IMR-90 (cell line): ENCODE measurements at regions not wholly inside any gene's neighbourhood (a gene's known extent, or its start where the extent isn't known, plus 50 kb on each side); places are given as distances from the start of the nearest gene placed in this dataset.

Source experiments
- ATAC-seq: fragments of 200-7000 bp; cut with Tn5 transposase; 2 replicates; pipeline ENCODE4 v1.9.1; 2020; ENCODE audit warnings: low read depth, mild to moderate bottlenecking, moderate library complexity
- BruUV-seq: library from RNA; stranded (reverse); fragments of 400-500 nt; replicated peaks from 2 replicates; lab custom pipeline; 2021; lab: Mats Ljungman, UMichigan
- CTCF ChIA-PET: fragments of 300-600 bp; formaldehyde crosslinking; extraction: SDS; loops from one replicate; lab custom pipeline; 2021; ENCODE audit warnings: antibody characterized with exemption; lab: Yijun Ruan, JAX
- POLR2A ChIA-PET: fragments of 300-600 bp; sonication (Branson Sonifier 250); formaldehyde crosslinking; loops from one replicate; lab custom pipeline; 2022; ENCODE audit warnings: antibody characterized with exemption; ENCODE audit not compliant: unreplicated experiment; lab: Charles Lee
- DNase-seq: peaks from one replicate; pipeline ENCODE4 v3.0.0; 2013
- H2AFZ ChIP-seq: replicated peaks from 2 replicates; pipeline ENCODE3; 2013; ENCODE audit warnings: low read length, mild to moderate bottlenecking; ENCODE audit not compliant: poor library complexity
- H2AK5ac ChIP-seq: 2 replicates; pipeline ENCODE4 v1.6.1; 2013; ENCODE audit warnings: low read depth, low read length, inconsistent platforms
- H2AK9ac ChIP-seq: replicated peaks from 2 replicates; pipeline ENCODE3; 2013; ENCODE audit warnings: mild to moderate bottlenecking, low read depth, low read length, moderate library complexity; ENCODE audit not compliant: poor library complexity
- H2BK120ac ChIP-seq: 2 replicates; pipeline ENCODE4 v1.6.1; 2013; ENCODE audit warnings: low read depth, low read length, inconsistent platforms
- H2BK15ac ChIP-seq: 3 replicates; pipeline ENCODE4 v1.6.1; 2013; ENCODE audit warnings: low read depth, low read length, inconsistent platforms
- H2BK20ac ChIP-seq: 2 replicates; pipeline ENCODE4 v1.6.1; 2013; ENCODE audit warnings: low read depth, mild to moderate bottlenecking, inconsistent platforms, low read length, moderate library complexity
- H2BK5ac ChIP-seq: 2 replicates; pipeline ENCODE4 v1.6.1; 2013; ENCODE audit warnings: mild to moderate bottlenecking, low read depth, low read length, inconsistent platforms; ENCODE audit not compliant: poor library complexity, severe bottlenecking
- H3K14ac ChIP-seq: replicated peaks from 2 replicates; pipeline ENCODE4 v1.6.1; 2013; ENCODE audit warnings: low read depth, low read length, inconsistent platforms
- H3K18ac ChIP-seq: 2 replicates; pipeline ENCODE4 v1.6.1; 2013; ENCODE audit warnings: low read depth, low read length, control low read depth
- H3K23ac ChIP-seq: 2 replicates; pipeline ENCODE4 v1.6.1; 2013; ENCODE audit warnings: low read depth, low read length, inconsistent platforms
- H3K27ac ChIP-seq: 2 replicates; pipeline ENCODE4 v1.5.1; 2013; ENCODE audit warnings: mild to moderate bottlenecking, control low read depth, low read length; ENCODE audit not compliant: insufficient read depth
- H3K27me3 ChIP-seq: 2 replicates; pipeline ENCODE4 v1.6.1; 2013; ENCODE audit warnings: low read length; ENCODE audit not compliant: control insufficient read depth, insufficient read depth
- H3K36me3 ChIP-seq: 2 replicates; pipeline ENCODE4 v1.6.1; 2013; ENCODE audit warnings: low read length, mixed read lengths; ENCODE audit not compliant: control insufficient read depth, insufficient read depth
- H3K4ac ChIP-seq: 2 replicates; pipeline ENCODE4 v1.6.1; 2013; ENCODE audit warnings: low read depth, low read length, inconsistent platforms
- H3K4me1 ChIP-seq: 2 replicates; pipeline ENCODE4 v1.6.1; 2013; ENCODE audit warnings: low read length, mixed read lengths; ENCODE audit not compliant: control insufficient read depth, insufficient read depth
- H3K4me2 ChIP-seq: 2 replicates; pipeline ENCODE4 v1.6.1; 2013; ENCODE audit warnings: low read depth, mild to moderate bottlenecking, control low read depth, low read length, moderate library complexity
- H3K4me3 ChIP-seq: 2 replicates; pipeline ENCODE4 v1.5.1; 2013; ENCODE audit warnings: low read depth, mild to moderate bottlenecking, control low read depth, low read length, moderate library complexity; ENCODE audit not compliant: insufficient read depth
- H3K56ac ChIP-seq: 2 replicates; pipeline ENCODE4 v1.6.1; 2013; ENCODE audit warnings: low read length, inconsistent platforms; ENCODE audit not compliant: insufficient read depth; ENCODE audit errors: extremely low read depth
- H3K79me1 ChIP-seq, 2 experiments: 2 replicates each; pipeline ENCODE4 v1.6.1; 2013; ENCODE audit warnings: low read length in 2 of 2, inconsistent platforms in 1 of 2, low read depth in 1 of 2
- H3K9ac ChIP-seq: 2 replicates; pipeline ENCODE4 v1.6.1; 2013; ENCODE audit warnings: low read depth, low read length, control low read depth
- H3K9me1 ChIP-seq: 2 replicates; pipeline ENCODE4 v1.6.1; 2013; ENCODE audit warnings: low read length, inconsistent platforms; ENCODE audit not compliant: insufficient read depth
- H3K9me3 ChIP-seq: 2 replicates; pipeline ENCODE4 v1.6.1; 2013; ENCODE audit warnings: low read length; ENCODE audit not compliant: control insufficient read depth, insufficient read depth
- H4K20me1 ChIP-seq: 2 replicates; pipeline ENCODE4 v1.6.1; 2013; ENCODE audit warnings: low read length, inconsistent platforms; ENCODE audit not compliant: insufficient read depth
- H4K5ac ChIP-seq: 2 replicates; pipeline ENCODE4 v1.6.1; 2013; ENCODE audit warnings: mild to moderate bottlenecking, low read depth, low read length, control low read depth
- H4K8ac ChIP-seq, 2 experiments: 2 replicates each; pipeline ENCODE4 v1.6.1; 2013; ENCODE audit warnings: low read depth in 2 of 2, low read length in 2 of 2, control low read depth in 1 of 2, inconsistent platforms in 1 of 2
- H4K91ac ChIP-seq: 2 replicates; pipeline ENCODE4 v1.6.1; 2013; ENCODE audit warnings: low read depth, low read length, inconsistent platforms; ENCODE audit not compliant: insufficient read depth
- RAD21 ChIP-seq: IDR thresholded peaks from 2 replicates; pipeline ENCODE4 v1.6.1; 2012; ENCODE audit warnings: low read length, improper control_type of control experiment
- RFX5 ChIP-seq: IDR thresholded peaks from 2 replicates; pipeline ENCODE4 v1.8.0; 2012; ENCODE audit warnings: low read depth, mild to moderate bottlenecking, low read length, moderate library complexity
- SMC3 ChIP-seq: fragments of 150-350 bp; IDR thresholded peaks from 2 replicates; pipeline ENCODE4 v1.6.1; 2016; ENCODE audit warnings: low read depth, mild to moderate bottlenecking, antibody characterized with exemption, low read length, moderate library complexity
- WGBS, 2 experiments: methylation state at CpG; one replicate each; pipeline versions ENCODE4 v1.1.5 to v1.1.7; 2013; ENCODE audit warnings: missing lambda C conversion rate in 2 of 2; ENCODE audit not compliant: insufficient read length in 1 of 2; ENCODE audit errors: extremely low coverage in 2 of 2; 5-methylcytosine and 5-hydroxymethylcytosine counted together
- dilution Hi-C: fragments of 300-500 bp; cut with HindIII; formaldehyde crosslinking; loops from one replicate; pipeline ENCODE4 v1.14.3; 2018; ENCODE audit warnings: low sequenced_read_pairs; ENCODE audit not compliant: unreplicated experiment
- in situ Hi-C: fragments of 300-500 bp; cut with MboI; formaldehyde crosslinking; loops from 3 replicates; pipeline ENCODE4 v1.14.3; 2019; ENCODE audit warnings: low sequenced_read_pairs, inconsistent platforms, mixed read lengths
- intact Hi-C: fragments of 100-400 bp; cut with micrococcal nuclease; formaldehyde crosslinking; loops from 2 replicates; pipeline ENCODE4 v1.10.0; 2022

DNA sequence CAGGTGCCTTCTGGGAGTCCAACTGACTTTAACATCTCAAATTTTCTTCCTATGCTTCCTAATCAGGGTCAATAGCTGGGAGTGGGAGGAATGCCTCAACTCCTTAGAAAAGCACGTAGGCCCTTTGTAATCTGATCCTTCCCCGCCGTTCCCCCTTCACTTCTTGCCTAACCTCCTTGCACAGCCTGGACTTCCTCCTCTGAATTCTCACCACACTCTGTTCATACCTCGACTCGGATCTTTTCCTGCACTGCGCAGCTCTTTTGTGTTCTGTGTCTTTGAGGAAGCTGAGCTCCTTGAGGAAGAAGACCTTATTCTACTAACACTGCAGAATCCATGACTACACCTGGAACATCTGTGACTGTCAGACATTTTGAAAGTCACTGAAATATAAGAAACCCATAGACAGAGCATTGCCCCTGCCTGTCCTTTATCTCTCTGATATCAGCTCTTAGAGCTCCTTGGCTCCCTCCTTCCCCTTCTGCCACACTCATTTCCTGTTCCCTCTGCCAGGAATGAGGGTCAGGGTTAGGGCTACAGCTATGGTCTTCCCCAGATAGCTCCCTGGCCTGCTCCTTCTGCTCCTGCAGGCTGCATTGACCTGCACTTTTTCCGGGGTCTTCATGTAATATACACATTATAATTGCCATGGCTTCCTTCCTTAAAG lies 140.2 kb upstream of the LDB2 start:
- Histone ChIP-seq H3K9me1 (no peaks in the 10 kb centered on the region), H3K79me1 (no peaks in the 10 kb centered on the region), H3K36me3 (no peaks in the 10 kb centered on the region), H2BK5ac (no peak overlapping the region), H3K9me3 (no peaks in the 10 kb centered on the region), H3K9ac (no peak overlapping the region), H3K4me2 (no peak overlapping the region), H3K27me3 (no peaks in the 10 kb centered on the region), H3K4me1 (peaks cover 3% of the 10 kb centered on the region), H4K8ac (peak overlapping the region in 1 of 2 experiments; percentile 37; a peak in 1 of 4 replicates), H2BK15ac (no peak overlapping the region), H3K23ac (no peak overlapping the region), H4K5ac (no peak overlapping the region), H4K20me1 (no peaks in the 10 kb centered on the region), H2BK20ac (peak overlapping the region; percentile 9; the same call in 1 of the 2 replicates), H3K27ac (no peak overlapping the region), H4K91ac (no peak overlapping the region), H3K14ac (no peak overlapping the region; the same call in 1 of the 2 replicates), H2AFZ (peak overlapping the region; percentile 86), H2BK120ac (no peak overlapping the region), H2AK5ac (no peak overlapping the region), H3K56ac (no peak overlapping the region), H3K4me3 (no peak overlapping the region), H2AK9ac (peak overlapping the region; percentile 74), H3K18ac (no peak overlapping the region), H3K4ac (peak overlapping the region; percentile 41; the same call in 1 of the 2 replicates)
- ATAC-seq = no peak
- WGBS, 2 experiments = 80% methylated on average over 1 of the region's 7 CpGs; no CpG with 5 or more reads in 1 of the 2 experiments
- TF ChIP-seq RFX5 = no peak
- TF ChIP-seq RAD21 = no peak
- no peak for TF ChIP-seq SMC3
- no TSS peak for BruUV-seq
- POLR2A ChIA-PET = no interaction called here
- intact Hi-C loops = no loop called here
- CTCF ChIA-PET = no interaction called here
- DNase-seq = no peak
- dilution Hi-C loops = no loop called here
- in situ Hi-C loops = no loop called here
